GM21717 (cell line): ENCODE measurements at regions not wholly inside any gene's neighbourhood (a gene's known extent, or its start where the extent isn't known, plus 50 kb on each side); places are given as distances from the start of the nearest gene placed in this dataset.
A peak's percentile ranks its signal among the peaks of the same experiment; 100 is the strongest.
"Not testable (repeated sequence)": the region's sequence is repeated elsewhere in the genome, so short reads cannot be mapped to it uniquely, and the experiment has no call there.

Experiments used
- ATAC-seq: cut with Tn5 transposase; IDR thresholded peaks from one replicate; pipeline ENCODE4 v1.9.1; 2021; ENCODE audit warnings: mild to moderate bottlenecking, moderate library complexity; ENCODE audit not compliant: unreplicated experiment

DNA sequence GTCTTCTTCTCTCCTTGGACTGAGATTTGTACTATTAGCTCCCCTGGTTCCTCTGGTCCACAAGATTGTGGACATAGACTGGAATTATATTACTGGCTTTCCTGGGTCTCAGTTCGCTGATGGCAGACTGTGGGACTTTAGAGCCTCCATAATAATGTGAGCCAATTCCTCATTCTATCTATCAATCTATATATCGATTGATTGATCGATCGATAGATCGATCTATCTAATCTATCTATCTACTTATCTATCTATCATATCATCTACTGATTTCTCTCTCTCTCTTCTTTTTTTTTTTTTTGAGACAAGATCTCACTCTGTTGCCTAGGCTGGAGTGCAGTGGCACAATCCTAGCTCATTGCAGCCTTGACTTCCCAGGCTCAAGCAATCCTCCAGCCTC lies 51.5 kb upstream of the DDR1 start:
- ATAC-seq, result no peak

DNA sequence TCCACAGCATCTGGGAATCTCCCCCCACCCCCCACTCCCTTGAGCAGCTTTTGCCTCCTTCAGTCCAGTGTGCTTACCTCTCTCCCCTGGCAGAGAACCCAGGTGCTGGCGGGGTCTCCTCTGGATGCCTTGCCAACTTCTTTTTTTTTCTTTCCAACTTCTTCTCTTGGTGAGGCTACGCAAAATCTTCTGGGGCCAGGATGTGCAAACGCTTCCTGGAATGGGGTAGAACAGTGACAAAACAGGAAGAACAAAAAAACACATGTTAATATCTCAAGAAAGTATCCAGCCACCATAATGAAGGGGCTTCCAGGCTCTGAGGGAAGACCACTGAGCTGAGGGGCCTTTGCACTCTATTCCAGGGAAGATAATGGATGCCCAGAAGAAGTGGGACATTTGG lies 53.9 kb upstream of the DDR1 start:
- no peak for ATAC-seq

- ATAC-seq, result no peak
Observed at GRCh38 chr6:30829639-30830255, 54.6 kb upstream of the DDR1 start.

DNA sequence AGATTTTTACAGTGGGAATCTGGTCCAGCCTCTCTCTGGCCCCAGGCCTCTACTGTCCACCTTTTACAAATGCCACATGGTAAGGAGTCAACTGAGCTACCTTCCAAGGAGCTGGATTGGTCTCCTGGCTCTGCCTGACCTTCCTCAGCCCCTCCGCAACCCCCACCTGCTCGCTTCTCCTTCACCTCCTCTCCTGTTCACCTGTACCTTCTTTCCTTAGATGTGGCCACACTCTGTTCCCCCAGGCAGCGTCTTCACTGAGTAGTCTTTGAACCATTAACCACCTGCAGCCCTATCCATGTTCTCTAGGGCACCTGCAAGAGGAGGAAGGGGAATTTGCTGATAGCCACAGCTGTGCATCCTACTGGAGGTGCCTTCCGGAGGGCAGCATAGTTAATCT lies 55.3 kb upstream of the DDR1 start:
- no peak for ATAC-seq

DNA sequence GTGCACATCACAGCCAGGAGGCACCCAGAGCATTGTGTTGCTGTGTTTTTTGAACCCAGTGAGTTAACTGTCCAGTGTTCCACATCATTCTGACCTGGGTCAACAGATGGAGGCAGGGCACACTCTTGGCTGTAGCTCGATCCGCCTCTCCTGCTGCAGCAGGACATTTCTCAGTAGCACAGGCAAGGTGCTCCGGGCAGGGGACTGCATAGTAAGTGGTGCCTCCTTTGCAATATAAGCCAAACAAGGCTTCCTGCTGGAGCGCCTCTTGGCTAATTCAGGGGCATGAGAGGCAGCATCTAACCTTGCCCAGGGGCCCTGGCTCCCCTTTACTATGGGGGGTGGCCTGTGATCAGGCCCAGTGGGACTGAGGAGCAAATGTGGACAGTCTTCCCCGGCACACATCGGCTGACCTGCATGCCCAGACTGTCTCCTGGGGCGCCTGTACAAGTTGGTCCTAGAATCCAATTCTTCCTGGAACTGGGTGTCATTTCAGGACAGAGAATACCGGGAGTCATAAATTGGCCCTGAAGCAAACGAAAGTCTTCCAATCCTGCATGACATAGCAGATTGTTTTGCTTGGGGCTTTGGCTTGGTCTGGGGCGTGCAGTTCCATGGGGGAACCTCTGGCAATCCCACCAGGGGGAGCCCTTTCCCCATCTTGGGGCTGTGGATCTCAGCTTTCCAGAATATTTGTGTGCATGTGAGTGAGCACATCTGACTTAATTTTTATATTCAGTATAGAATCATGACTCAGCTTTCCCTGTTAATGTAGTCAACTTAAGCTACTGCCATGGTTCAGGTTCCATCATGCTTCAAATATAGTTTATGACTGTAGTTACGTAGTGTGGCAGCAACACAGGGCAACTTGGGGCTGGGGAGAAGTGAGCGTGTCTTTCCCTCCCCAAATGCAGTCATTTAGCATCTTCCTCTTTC lies 56.0 kb upstream of the DDR1 start:
- ATAC-seq, result no peak

DNA sequence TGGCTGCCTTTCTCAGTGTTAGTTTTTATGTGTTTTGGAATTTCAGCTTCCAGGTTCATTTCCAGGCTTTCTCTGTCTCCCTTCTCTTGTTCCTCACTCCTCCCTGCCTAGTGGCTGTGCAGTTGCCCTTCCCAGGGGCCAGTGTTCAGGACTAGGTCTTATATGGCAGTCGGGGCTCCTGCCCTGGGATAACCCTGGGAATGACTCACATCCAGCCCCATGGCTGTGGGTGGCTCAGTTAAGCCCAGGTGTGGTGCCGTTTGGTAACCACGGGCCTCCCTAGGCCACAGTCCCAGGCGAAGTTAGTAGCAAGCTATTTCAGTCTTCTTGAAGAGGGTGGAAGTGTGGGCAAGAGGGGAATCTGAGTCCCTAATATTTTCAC lies 57.4 kb upstream of the DDR1 start:
- no peak for ATAC-seq

DNA sequence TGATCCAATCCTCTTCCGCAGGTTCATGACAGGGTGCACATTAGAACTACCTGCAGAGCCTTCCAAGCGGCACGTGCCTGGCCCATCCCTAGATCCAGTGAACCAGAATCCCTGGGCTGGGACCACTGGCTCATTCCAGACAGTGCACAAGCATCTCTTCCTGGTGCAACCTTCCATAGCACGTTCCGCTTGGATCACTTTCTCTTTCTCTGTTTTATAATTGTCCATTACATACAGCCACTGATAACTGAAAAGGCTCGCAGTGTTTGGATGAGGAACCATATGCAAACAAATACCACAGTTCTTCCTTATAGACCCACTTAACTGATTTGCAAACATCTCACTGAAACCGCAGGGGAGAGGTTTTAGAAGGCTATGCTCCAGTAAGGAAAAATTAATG lies 59.6 kb upstream of the DDR1 start:
- ATAC-seq, result no peak

DNA sequence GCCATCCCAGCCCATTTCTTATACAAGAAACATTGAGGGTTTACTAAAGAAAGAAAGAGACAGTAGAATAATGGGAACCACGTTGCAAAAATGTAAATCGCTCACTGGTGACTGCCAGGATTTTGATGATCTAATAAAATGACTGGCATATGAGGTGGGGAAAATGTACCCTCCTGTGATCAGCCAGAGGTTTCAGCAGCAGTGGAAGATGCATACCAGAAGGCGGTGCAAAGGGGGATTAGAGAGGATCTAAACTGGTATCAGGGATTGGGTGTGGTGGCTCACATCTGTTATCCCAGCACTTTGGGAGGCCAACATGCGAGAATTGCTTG lies 60.8 kb upstream of the DDR1 start:
- no peak for ATAC-seq

GRCh38 chr6:30821862-30822784 lies 62.2 kb upstream of the DDR1 start:
- no peak for ATAC-seq

- no peak for ATAC-seq
Observed at GRCh38 chr6:30820193-30820592, 64.1 kb upstream of the DDR1 start.

GRCh38 chr6:30819297-30819917 lies 64.9 kb upstream of the DDR1 start:
- no peak for ATAC-seq

DNA sequence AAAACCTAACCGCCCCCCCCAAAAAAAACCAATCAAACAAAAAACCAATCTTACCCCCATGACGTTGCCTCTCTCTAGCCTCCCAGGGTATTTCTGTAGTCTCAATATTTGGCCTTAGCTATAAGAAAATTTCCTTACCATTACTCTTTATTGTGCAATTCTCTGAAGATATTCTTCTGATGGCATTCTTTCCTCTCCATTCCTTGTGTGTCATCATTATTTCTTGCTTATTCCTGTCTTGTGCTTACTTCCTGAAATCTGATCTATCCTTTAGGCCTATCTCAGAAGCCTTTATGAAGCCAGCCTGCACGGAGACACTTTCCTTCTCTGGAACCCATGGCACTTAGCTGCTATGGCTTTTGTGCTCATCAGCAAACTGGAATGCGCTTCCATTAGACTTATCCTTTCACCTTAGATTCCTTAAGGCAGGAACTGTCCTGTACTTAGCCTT lies 65.9 kb upstream of the DDR1 start:
- ATAC-seq, result no peak

DNA sequence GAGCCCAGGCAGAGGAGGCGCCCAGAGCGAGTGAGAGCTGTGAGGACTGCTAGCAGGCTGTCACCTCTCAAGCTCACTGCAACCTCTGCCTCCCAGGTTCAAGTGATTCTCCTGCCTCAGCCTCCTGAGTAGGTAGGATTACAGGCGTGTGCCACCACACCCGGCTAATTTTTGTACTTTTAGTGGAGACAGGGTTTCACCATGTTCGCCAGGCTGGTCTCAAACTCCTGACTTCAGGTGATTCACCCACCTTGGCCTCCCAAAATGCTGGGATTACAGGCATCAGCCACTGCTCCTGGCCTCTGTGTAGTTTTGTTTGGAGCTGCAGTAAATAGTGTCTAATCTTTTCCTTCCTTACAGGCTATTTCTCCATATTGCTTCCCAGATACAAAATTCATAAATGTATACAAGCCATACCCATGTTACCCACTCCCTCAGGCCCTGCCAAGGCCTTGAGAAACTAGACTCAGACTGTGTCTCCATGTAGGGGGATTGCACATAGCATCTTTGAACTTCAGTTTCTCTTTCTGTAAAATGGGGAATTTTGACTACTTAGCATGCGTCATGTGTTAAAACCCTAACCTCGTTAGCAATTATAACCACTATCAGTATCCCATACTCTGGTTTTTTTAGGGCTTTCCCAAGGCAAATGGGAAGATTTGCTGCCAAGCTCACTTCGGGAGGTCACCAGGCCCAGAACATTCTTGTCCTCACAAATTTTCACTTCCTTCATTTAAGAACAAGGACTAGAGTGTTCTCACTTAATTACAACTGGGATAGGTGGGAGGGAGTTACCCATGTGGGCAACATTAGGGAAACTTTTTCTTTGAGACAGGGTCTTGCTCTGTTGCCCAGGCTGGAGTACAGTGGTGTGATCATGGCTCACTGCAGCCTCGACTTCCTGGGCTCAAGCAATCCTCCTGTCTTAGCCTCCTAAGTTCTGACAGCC lies 67.3 kb upstream of the DDR1 start:
- ATAC-seq, result no peak

DNA sequence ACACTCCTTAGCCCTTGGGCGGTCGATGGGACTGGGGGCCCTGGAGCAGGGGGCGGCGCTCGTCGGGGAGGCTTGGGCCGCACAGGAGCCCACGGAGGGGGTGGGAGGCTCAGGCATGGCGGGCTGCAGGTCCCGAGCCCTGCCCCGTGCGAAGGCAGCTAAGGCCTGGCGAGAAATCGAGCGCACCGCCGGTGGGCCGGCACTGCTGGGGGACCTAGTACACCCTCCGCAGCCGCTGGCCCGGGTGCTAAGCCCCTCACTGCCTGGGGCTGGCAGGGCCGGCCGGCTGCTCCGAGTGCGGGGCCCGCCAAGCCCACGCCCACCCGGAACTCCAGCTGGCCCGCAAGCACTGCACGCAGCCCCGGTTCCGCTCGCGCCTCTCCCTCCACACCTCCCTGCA lies 68.0 kb upstream of the DDR1 start:
- ATAC-seq, result not testable (repeated sequence)

- not testable (repeated sequence) for ATAC-seq
Observed at GRCh38 chr6:30815041-30815742, 69.1 kb upstream of the DDR1 start.

DNA sequence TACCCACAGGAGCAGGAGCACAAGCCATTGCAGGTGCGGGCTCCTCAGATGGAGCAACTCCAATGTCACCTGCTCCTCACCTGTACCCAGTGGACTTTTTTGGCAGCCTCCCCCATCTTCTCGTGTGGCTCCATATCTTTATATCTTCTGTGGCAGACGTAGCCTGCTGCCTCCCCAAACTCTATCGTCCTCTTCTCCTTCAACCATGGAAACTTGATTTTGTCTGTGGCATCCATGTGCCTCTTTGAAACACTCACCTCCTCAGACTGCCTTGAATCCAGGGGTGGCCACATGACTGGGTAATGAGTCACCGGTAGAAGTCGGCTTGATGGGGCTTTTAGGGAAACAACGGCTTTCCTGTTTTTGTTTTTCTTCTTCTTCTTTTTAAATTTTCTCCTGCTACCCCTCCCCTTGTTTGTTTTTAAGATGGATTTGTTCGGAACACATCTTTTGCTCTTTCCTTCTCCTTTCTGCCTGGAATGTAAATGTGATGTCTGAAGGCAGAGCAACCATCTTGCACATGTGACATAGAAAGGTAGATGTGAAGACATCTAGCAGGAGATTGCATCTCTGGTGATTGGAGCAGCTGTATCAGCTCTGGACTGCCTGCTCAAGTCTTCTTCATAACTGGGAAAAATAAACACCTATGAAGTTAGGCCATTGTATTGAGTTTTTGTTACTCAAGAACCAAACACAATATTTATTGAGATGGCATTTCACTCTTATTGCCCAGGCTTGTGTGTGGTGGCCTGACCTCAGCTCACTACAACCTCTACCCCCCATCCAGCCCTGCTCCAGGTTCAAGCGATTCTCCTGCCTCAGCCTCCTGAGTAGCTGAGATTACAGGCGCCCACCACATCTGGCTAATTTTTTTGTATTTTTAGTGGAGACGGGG lies 69.9 kb upstream of the DDR1 start:
- ATAC-seq, result no peak

- no peak for ATAC-seq
Observed at GRCh38 chr6:30813631-30814145, 69.3 kb upstream of the IER3 start.

GRCh38 chr6:30810813-30811339 lies 66.5 kb upstream of the IER3 start:
- ATAC-seq, result peak; percentile 76
